ENCODE measurements at regions not wholly inside any gene's neighbourhood (a gene's known extent, or its start where the extent isn't known, plus 50 kb on each side); places are given as distances from the start of the nearest gene placed in this dataset.

DNA sequence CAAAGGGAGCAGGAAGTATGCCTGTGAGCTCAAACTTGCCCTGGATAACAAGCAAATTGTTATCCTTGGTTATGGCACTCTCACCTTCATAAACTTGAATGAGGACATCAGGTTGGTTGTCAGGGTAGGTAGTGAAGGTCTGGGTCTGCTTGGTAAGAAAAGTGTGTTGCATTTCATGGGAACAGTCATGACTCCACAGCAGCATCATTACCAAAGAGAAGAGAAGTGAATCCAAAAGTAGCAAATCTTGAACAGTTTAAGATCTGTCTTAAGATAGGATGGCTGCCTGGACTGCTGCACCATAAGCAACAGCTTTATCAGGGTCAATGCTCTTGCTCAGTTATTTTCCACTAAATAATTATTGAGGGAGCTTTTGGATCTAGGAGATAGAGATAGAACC, 350.7 kb upstream of the MAP2 start:
- no peaks in the 10 kb centered on the region for H3K4me1 Mint-ChIP-seq (ENCODE audit: unreplicated experiment)
- H3K27ac Mint-ChIP-seq: no peak overlapping the region
- H3K36me3 Mint-ChIP-seq: no peaks in the 10 kb centered on the region
- H3K4me3 Mint-ChIP-seq: no peak overlapping the region
- DNase-seq (ENCODE audit: extremely low spot score, unreplicated experiment): no peak
- no peaks in the 10 kb centered on the region for H3K9me3 Mint-ChIP-seq
- no peak for TF ChIP-seq CTCF (conservative IDR thresholded peaks at IDR 0.05)
- peaks cover 3% of the 10 kb centered on the region for H3K27me3 Mint-ChIP-seq

DNA sequence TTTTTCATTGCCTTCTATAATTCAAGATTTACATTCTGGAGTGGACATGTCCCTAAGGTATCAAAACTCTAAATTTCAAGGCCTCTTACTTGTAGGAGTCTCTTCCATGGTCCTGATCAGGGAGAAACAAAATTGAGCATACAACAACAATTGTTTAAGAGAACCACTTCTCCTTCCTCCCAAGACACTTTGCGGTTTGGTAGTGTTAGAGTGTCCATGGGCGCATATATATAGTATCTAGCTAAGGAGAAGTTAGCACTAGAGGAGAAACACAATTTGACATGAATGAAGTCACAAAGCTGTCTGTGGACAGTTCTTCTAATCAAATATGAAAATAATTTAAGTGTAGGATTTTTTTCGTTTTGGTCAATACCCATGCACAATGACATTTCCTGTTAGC, 349.1 kb upstream of the MAP2 start:
- no peaks in the 10 kb centered on the region for H3K9me3 Mint-ChIP-seq
- H3K4me1 Mint-ChIP-seq (ENCODE audit: unreplicated experiment): no peaks in the 10 kb centered on the region
- peaks cover 5% of the 10 kb centered on the region for H3K27me3 Mint-ChIP-seq
- H3K36me3 Mint-ChIP-seq: no peaks in the 10 kb centered on the region
- DNase-seq (ENCODE audit: extremely low spot score, unreplicated experiment): no peak
- no peak for TF ChIP-seq CTCF (conservative IDR thresholded peaks at IDR 0.05)
- no peak overlapping the region for H3K4me3 Mint-ChIP-seq
- H3K27ac Mint-ChIP-seq: no peak overlapping the region

DNA sequence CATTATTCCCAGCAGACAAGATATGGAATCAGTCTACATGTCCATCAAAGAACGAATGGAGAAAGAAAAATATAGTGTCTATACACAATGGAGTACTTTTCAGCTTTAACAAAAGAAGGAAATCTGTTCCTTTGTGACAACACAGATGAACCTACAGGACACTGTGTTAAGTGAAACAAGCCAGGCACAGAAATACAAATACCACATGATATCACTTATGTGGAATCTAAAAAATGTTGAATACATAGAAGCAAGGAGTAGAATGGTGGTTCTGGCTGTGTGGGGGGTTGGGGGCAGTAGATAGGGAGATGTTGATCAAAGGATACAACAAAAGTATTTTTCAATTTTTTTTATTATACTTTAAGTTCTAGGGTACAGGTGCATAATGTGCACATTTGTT, 347.7 kb upstream of the MAP2 start:
- no peak for TF ChIP-seq CTCF (conservative IDR thresholded peaks at IDR 0.05)
- Mint-ChIP-seq H3K27me3 (peaks cover 4% of the 10 kb centered on the region), H3K27ac (no peak overlapping the region), H3K4me3 (no peak overlapping the region), H3K4me1 (ENCODE audit: unreplicated experiment) (no peaks in the 10 kb centered on the region), H3K36me3 (no peaks in the 10 kb centered on the region), H3K9me3 (no peaks in the 10 kb centered on the region)
- DNase-seq (ENCODE audit: extremely low spot score, unreplicated experiment): no peak

GRCh38 chr2:209086761-209087160, 337.1 kb upstream of the MAP2 start:
- Mint-ChIP-seq H3K4me3 (no peak overlapping the region), H3K27ac (no peak overlapping the region), H3K36me3 (no peaks in the 10 kb centered on the region), H3K27me3 (no peaks in the 10 kb centered on the region), H3K4me1 (ENCODE audit: unreplicated experiment) (no peaks in the 10 kb centered on the region), H3K9me3 (peaks cover 4% of the 10 kb centered on the region)
- no peak for TF ChIP-seq CTCF (conservative IDR thresholded peaks at IDR 0.05)
- DNase-seq (ENCODE audit: extremely low spot score, unreplicated experiment): no peak

DNA sequence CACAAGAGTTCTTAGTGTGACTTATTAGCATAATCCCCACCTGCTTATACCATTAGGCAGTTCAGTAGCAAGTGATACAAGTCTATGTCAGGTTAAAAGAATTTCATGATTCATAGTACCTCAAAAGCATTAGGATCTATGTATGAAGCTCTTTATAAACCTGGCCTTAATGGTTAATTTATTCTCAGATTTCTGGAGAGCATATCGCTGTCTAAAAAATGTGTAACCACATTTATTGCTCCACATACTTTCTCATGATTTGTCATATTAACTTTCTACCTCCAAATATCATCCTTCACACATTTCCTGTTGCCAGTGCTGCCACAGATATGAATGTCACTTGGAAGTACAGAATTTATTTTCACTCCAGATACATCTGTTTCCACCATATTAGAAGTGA, 332.8 kb upstream of the MAP2 start:
- no peak for TF ChIP-seq CTCF (conservative IDR thresholded peaks at IDR 0.05)
- Mint-ChIP-seq H3K4me1 (ENCODE audit: unreplicated experiment) (no peaks in the 10 kb centered on the region), H3K27me3 (no peaks in the 10 kb centered on the region), H3K4me3 (no peak overlapping the region), H3K27ac (no peak overlapping the region), H3K9me3 (no peaks in the 10 kb centered on the region), H3K36me3 (no peaks in the 10 kb centered on the region)
- no peak for DNase-seq (ENCODE audit: extremely low spot score, unreplicated experiment)

DNA sequence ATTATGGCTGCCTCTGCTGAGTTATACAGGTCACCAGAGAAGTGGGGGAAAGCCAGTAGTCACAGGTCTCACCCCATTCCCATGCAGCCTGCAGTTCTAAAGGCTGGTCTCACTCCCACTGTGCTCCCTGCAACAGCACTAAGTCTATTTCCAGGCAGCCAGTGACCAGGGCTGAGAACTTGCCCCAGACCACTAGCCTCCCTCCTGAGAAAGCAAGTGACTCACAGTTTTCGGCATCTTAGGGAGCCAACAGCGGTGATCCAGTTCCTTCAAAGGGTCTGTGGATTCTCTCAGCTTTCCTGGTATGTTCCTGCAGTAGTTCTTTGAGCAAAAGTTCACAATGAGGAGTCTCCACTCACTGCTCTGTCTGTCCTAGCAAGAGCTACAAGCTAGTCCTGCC, 329.6 kb upstream of the MAP2 start:
- DNase-seq (ENCODE audit: extremely low spot score, unreplicated experiment): no peak
- Mint-ChIP-seq H3K4me1 (ENCODE audit: unreplicated experiment) (no peaks in the 10 kb centered on the region), H3K27ac (no peak overlapping the region), H3K9me3 (peaks cover 5% of the 10 kb centered on the region), H3K36me3 (no peaks in the 10 kb centered on the region), H3K27me3 (no peaks in the 10 kb centered on the region), H3K4me3 (no peak overlapping the region)
- TF ChIP-seq CTCF (conservative IDR thresholded peaks at IDR 0.05): no peak
